ENCODE measurements at regions not wholly inside any gene's neighbourhood (a gene's known extent, or its start where the extent isn't known, plus 50 kb on each side); places are given as distances from the start of the nearest gene placed in this dataset.
"Not testable (repeated sequence)": the region's sequence is repeated elsewhere in the genome, so short reads cannot be mapped to it uniquely, and the experiment has no call there.

DNA sequence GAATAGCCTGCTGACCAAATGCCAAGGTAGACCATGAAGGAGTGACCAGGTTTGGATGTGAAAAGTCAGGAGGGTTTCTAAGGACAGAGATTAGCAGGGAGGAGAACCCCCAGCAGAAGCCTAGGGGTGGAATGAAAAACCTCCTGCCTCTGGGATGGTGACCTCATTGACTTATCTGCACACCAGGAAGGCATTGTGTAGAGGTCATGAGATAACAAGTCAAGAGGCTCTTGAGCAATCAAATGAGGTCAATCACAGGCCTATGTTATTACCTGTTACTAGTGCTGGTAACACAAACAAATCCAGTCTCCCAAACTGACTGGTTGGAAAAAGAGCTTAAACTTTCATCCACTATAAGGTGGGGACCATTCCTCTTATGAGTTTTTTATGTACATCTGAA is 225.0 kb upstream of the CDY1 start:
- H3K4me1 ChIP-seq; FAIRE-seq; intact Hi-C loops (cut with DNase I); H3K27me3 ChIP-seq; H3K27ac ChIP-seq; H3K9me3 ChIP-seq; ATAC-seq; H3K36me3 ChIP-seq; DNase-seq; H3K4me3 ChIP-seq: not testable (repeated sequence)

GRCh38 chrY:25399081-25399480 is 222.8 kb upstream of the CDY1 start:
- peak in 1 of 4 donors; percentile 59 for ATAC-seq
- FAIRE-seq; H3K27me3 ChIP-seq; intact Hi-C loops (cut with DNase I); H3K9me3 ChIP-seq; H3K4me3 ChIP-seq; H3K36me3 ChIP-seq; H3K27ac ChIP-seq; H3K4me1 ChIP-seq; DNase-seq: not testable (repeated sequence)
- WGBS, 2 donors = no CpG with 5 or more reads among the region's 2 CpGs

DNA sequence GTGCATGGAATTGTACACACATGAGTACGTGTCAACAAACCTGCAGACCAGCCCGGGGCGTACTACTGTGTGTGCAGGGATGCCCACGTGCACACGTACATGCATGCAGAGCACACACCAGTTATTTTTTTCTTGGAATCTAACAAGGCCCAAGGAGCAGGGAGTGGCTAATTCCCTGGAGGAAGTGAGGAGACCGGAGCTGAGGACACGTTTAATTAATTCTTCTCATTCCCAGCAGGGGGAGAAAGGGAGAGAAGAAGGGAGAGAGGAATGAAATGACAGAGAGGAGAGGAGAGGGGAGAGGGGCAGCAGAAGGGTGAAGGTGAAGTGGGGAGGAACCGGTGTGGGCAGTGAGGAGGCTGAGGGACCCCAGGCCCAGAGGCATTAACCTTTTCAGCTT is 213.6 kb upstream of the CDY1 start:
- H3K36me3 ChIP-seq; DNase-seq; FAIRE-seq; H3K4me3 ChIP-seq; intact Hi-C loops (cut with DNase I); ATAC-seq; H3K27ac ChIP-seq; H3K27me3 ChIP-seq; H3K9me3 ChIP-seq; H3K4me1 ChIP-seq: not testable (repeated sequence)
- no CpG with 5 or more reads among the region's 8 CpGs for WGBS, 2 donors

Data from pancreas (tissue), 10 donors.